CD4-positive, CD25-positive, alpha-beta regulatory T cell (primary cell): ENCODE measurements at regions not wholly inside any gene's neighbourhood (a gene's known extent, or its start where the extent isn't known, plus 50 kb on each side); places are given as distances from the start of the nearest gene placed in this dataset.

Source experiments
- ATAC-seq, 2 donors: fragments of 150-1000 bp; cut with Tn5 transposase; one replicate each; pipeline ENCODE4 v1.10.0; 2021; ENCODE audit warnings: low read depth in 2 of 2, moderate number of reproducible peaks in 2 of 2, moderate library complexity in 1 of 2
- DNase-seq, 3 donors: peaks; one replicate each; pipeline versions ENCODE4 v3.0.0 to v3.0.0-alpha.2; 2012 to 2022; ENCODE audit warnings: mixed read lengths in 1 of 3
- H3K27ac ChIP-seq: one replicate; pipeline ENCODE4 v1.7.0; 2013; ENCODE audit warnings: mild to moderate bottlenecking, low read length; ENCODE audit not compliant: insufficient read depth, poor library complexity, severe bottlenecking
- H3K27me3 ChIP-seq: one replicate; pipeline ENCODE4 v1.7.0; 2013; ENCODE audit warnings: low read length; ENCODE audit not compliant: control insufficient read depth, insufficient read depth
- H3K36me3 ChIP-seq: one replicate; pipeline ENCODE4 v1.7.0; 2013; ENCODE audit warnings: mild to moderate bottlenecking, low read length, moderate library complexity; ENCODE audit not compliant: control insufficient read depth, insufficient read depth
- H3K4me1 ChIP-seq: 2 replicates; pipeline ENCODE4 v1.7.0; 2013; ENCODE audit warnings: mild to moderate bottlenecking, low read length; ENCODE audit not compliant: insufficient read depth, control insufficient read depth, poor library complexity, severe bottlenecking
- H3K4me3 ChIP-seq: one replicate; pipeline ENCODE4 v1.7.0; 2013; ENCODE audit warnings: low read depth, mild to moderate bottlenecking, low read length, moderate library complexity
- H3K9me3 ChIP-seq, 2 experiments: 1 replicate in 1 of 2; 2 replicates in 1 of 2; pipeline ENCODE4 v1.7.0; 2013; ENCODE audit warnings: low read length in 2 of 2, mild to moderate bottlenecking in 1 of 2, moderate library complexity in 1 of 2; ENCODE audit not compliant: control insufficient read depth in 2 of 2
- H3K27ac Mint-ChIP-seq, 3 donors: one replicate each; pipeline ENCODE4 v1.8.0; 2020 to 2022; ENCODE audit warnings: mild to moderate bottlenecking in 3 of 3, mixed read lengths in 3 of 3, moderate library complexity in 2 of 3
- H3K27me3 Mint-ChIP-seq: one replicate; pipeline ENCODE4 v1.8.0; 2022; ENCODE audit warnings: mild to moderate bottlenecking, mixed read lengths
- H3K36me3 Mint-ChIP-seq: one replicate; pipeline ENCODE4 v1.8.0; 2020; ENCODE audit warnings: mixed read lengths
- H3K4me1 Mint-ChIP-seq, 4 donors: one replicate each; pipeline ENCODE4 v1.8.0; 2020 to 2022; ENCODE audit warnings: mixed read lengths in 4 of 4, mild to moderate bottlenecking in 1 of 4
- H3K4me3 Mint-ChIP-seq, 4 donors: one replicate each; pipeline ENCODE4 v1.8.0; 2020 to 2022; ENCODE audit warnings: mild to moderate bottlenecking in 4 of 4, mixed read lengths in 4 of 4, moderate library complexity in 3 of 4
- H3K9me3 Mint-ChIP-seq, 7 donors: one replicate each; pipeline ENCODE4 v1.8.0; 2020 to 2022; ENCODE audit warnings: mixed read lengths in 7 of 7, mild to moderate bottlenecking in 3 of 7, moderate library complexity in 2 of 7

- Histone ChIP-seq H3K27me3 (no peaks in the 10 kb centered on the region), H3K36me3 (no peaks in the 10 kb centered on the region), H3K4me3 (peak overlapping the region; percentile 37), H3K4me1 (no peaks in the 10 kb centered on the region), H3K27ac (no peak overlapping the region), H3K9me3 (no peaks in the 10 kb centered on the region)
- peaks cover 2 to 17% (median 5%) of the 10 kb centered on the region in 4 donors for H3K4me1 Mint-ChIP-seq
- ATAC-seq: no peak
- H3K27me3 Mint-ChIP-seq: no peaks in the 10 kb centered on the region
- no peak overlapping the region for H3K27ac Mint-ChIP-seq
- H3K9me3 Mint-ChIP-seq: peaks cover 0 to 3% (median under 1%) of the 10 kb centered on the region in 7 donors
- H3K4me3 Mint-ChIP-seq: no peak overlapping the region
- no peaks in the 10 kb centered on the region for H3K36me3 Mint-ChIP-seq
- DNase-seq: no peak
Measured at GRCh38 chr3:104291878-104292277, 1074.8 kb upstream of the ALCAM start.

- Mint-ChIP-seq H3K4me3 (no peak overlapping the region), H3K27me3 (no peaks in the 10 kb centered on the region), H3K4me1 (peaks cover 0 to 1% (median 0%) of the 10 kb centered on the region in 4 donors), H3K27ac (peak overlapping the region in 1 of 3 donors; percentile 49), H3K36me3 (no peaks in the 10 kb centered on the region), H3K9me3 (peaks cover 0 to 3% (median 0%) of the 10 kb centered on the region in 7 donors)
- Histone ChIP-seq H3K27ac (no peak overlapping the region), H3K4me3 (no peak overlapping the region), H3K4me1 (no peaks in the 10 kb centered on the region), H3K9me3 (no peaks in the 10 kb centered on the region), H3K27me3 (no peaks in the 10 kb centered on the region), H3K36me3 (no peaks in the 10 kb centered on the region)
- DNase-seq (no peak), ATAC-seq (no peak)
Measured at GRCh38 chr3:104297617-104298016, 1069.1 kb upstream of the ALCAM start.

- H3K27ac ChIP-seq: no peak overlapping the region
- H3K27me3 ChIP-seq: no peaks in the 10 kb centered on the region
- peaks cover 0 to 3% (median 0%) of the 10 kb centered on the region in 7 donors for H3K9me3 Mint-ChIP-seq
- no peaks in the 10 kb centered on the region for H3K36me3 Mint-ChIP-seq
- H3K9me3 ChIP-seq: no peaks in the 10 kb centered on the region
- no peaks in the 10 kb centered on the region for H3K4me1 Mint-ChIP-seq
- no peaks in the 10 kb centered on the region for H3K36me3 ChIP-seq
- H3K27ac Mint-ChIP-seq: no peak overlapping the region
- no peaks in the 10 kb centered on the region for H3K4me1 ChIP-seq
- no peak overlapping the region for H3K4me3 ChIP-seq
- ATAC-seq (no peak), DNase-seq (no peak)
- H3K4me3 Mint-ChIP-seq: no peak overlapping the region
- no peaks in the 10 kb centered on the region for H3K27me3 Mint-ChIP-seq
Measured at GRCh38 chr3:104298662-104299061, 1068.0 kb upstream of the ALCAM start.

GRCh38 chr3:104316118-104316517, 1050.6 kb upstream of the ALCAM start:
- no peaks in the 10 kb centered on the region for H3K4me1 ChIP-seq
- no peaks in the 10 kb centered on the region for H3K36me3 ChIP-seq
- no peak overlapping the region for H3K4me3 Mint-ChIP-seq
- no peaks in the 10 kb centered on the region for H3K4me1 Mint-ChIP-seq
- H3K36me3 Mint-ChIP-seq: no peaks in the 10 kb centered on the region
- no peaks in the 10 kb centered on the region for H3K27me3 Mint-ChIP-seq
- no peak overlapping the region for H3K27ac ChIP-seq
- no peak for DNase-seq
- no peak for ATAC-seq
- no peaks in the 10 kb centered on the region for H3K27me3 ChIP-seq
- no peak overlapping the region for H3K4me3 ChIP-seq
- H3K9me3 Mint-ChIP-seq: peaks cover 0 to 14% (median 3%) of the 10 kb centered on the region in 7 donors
- no peaks in the 10 kb centered on the region for H3K9me3 ChIP-seq
- H3K27ac Mint-ChIP-seq: no peak overlapping the region

- H3K9me3 ChIP-seq: no peaks in the 10 kb centered on the region
- no peak overlapping the region for H3K27ac ChIP-seq
- H3K4me1 ChIP-seq: no peaks in the 10 kb centered on the region
- Mint-ChIP-seq H3K4me3 (no peak overlapping the region), H3K4me1 (no peaks in the 10 kb centered on the region), H3K27me3 (no peaks in the 10 kb centered on the region), H3K9me3 (peaks cover 0 to 39% (median 14%) of the 10 kb centered on the region in 7 donors), H3K27ac (no peak overlapping the region), H3K36me3 (no peaks in the 10 kb centered on the region)
- no peak overlapping the region for H3K4me3 ChIP-seq
- DNase-seq (no peak), ATAC-seq (no peak)
- no peaks in the 10 kb centered on the region for H3K27me3 ChIP-seq
- H3K36me3 ChIP-seq: no peaks in the 10 kb centered on the region
Measured at GRCh38 chr3:104323226-104323625, 1043.5 kb upstream of the ALCAM start.

- Histone ChIP-seq H3K36me3 (no peaks in the 10 kb centered on the region), H3K4me1 (no peaks in the 10 kb centered on the region), H3K4me3 (no peak overlapping the region), H3K27me3 (no peaks in the 10 kb centered on the region), H3K27ac (no peak overlapping the region), H3K9me3 (no peaks in the 10 kb centered on the region)
- H3K27ac Mint-ChIP-seq: no peak overlapping the region
- H3K36me3 Mint-ChIP-seq: no peaks in the 10 kb centered on the region
- H3K4me1 Mint-ChIP-seq: no peaks in the 10 kb centered on the region
- peaks cover 0 to 3% (median 1%) of the 10 kb centered on the region in 7 donors for H3K9me3 Mint-ChIP-seq
- no peaks in the 10 kb centered on the region for H3K27me3 Mint-ChIP-seq
- no peak overlapping the region for H3K4me3 Mint-ChIP-seq
- DNase-seq: no peak
- no peak for ATAC-seq
Measured at GRCh38 chr3:104347291-104347690, 1019.4 kb upstream of the ALCAM start.

- no peaks in the 10 kb centered on the region for H3K9me3 ChIP-seq
- H3K27ac ChIP-seq: no peak overlapping the region
- no peaks in the 10 kb centered on the region for H3K27me3 ChIP-seq
- Mint-ChIP-seq H3K4me3 (no peak overlapping the region), H3K9me3 (peaks cover 0 to 13% (median 3%) of the 10 kb centered on the region in 7 donors), H3K4me1 (no peaks in the 10 kb centered on the region), H3K36me3 (no peaks in the 10 kb centered on the region), H3K27ac (no peak overlapping the region), H3K27me3 (no peaks in the 10 kb centered on the region)
- ATAC-seq (no peak), DNase-seq (no peak)
- no peaks in the 10 kb centered on the region for H3K36me3 ChIP-seq
- no peak overlapping the region for H3K4me3 ChIP-seq
- H3K4me1 ChIP-seq: no peaks in the 10 kb centered on the region
Measured at GRCh38 chr3:104349836-104350235, 1016.9 kb upstream of the ALCAM start.

GRCh38 chr3:104353951-104354350, 1012.8 kb upstream of the ALCAM start:
- no peak for DNase-seq
- no peak overlapping the region for H3K4me3 Mint-ChIP-seq
- no peaks in the 10 kb centered on the region for H3K27me3 Mint-ChIP-seq
- Histone ChIP-seq H3K36me3 (no peaks in the 10 kb centered on the region), H3K9me3 (no peaks in the 10 kb centered on the region), H3K4me1 (no peaks in the 10 kb centered on the region), H3K4me3 (no peak overlapping the region), H3K27ac (no peak overlapping the region), H3K27me3 (no peaks in the 10 kb centered on the region)
- H3K4me1 Mint-ChIP-seq: no peaks in the 10 kb centered on the region
- peaks cover 0 to 13% (median 2%) of the 10 kb centered on the region in 7 donors for H3K9me3 Mint-ChIP-seq
- H3K27ac Mint-ChIP-seq: no peak overlapping the region
- no peaks in the 10 kb centered on the region for H3K36me3 Mint-ChIP-seq
- no peak for ATAC-seq
